Ishikawa (cell line): ENCODE measurements at regions not wholly inside any gene's neighbourhood (a gene's known extent, or its start where the extent isn't known, plus 50 kb on each side); places are given as distances from the start of the nearest gene placed in this dataset.

ENCODE experiments used
- CEBPB ChIP-seq: IDR thresholded peaks from 2 replicates; pipeline ENCODE4 v1.6.1; 2012
- CREB1 ChIP-seq: IDR thresholded peaks from 2 replicates; pipeline ENCODE4 v1.6.1; 2012; ENCODE audit warnings: low read depth
- EGR1 ChIP-seq: IDR thresholded peaks from 2 replicates; pipeline ENCODE4 v1.6.1; 2012
- EP300 ChIP-seq: IDR thresholded peaks from 2 replicates; pipeline ENCODE4 v1.6.1; 2012; ENCODE audit warnings: borderline replicate concordance
- FOXM1 ChIP-seq: IDR thresholded peaks from 2 replicates; pipeline ENCODE4 v1.6.1; 2012; ENCODE audit warnings: low read depth, borderline replicate concordance
- NFIC ChIP-seq: IDR thresholded peaks from 2 replicates; pipeline ENCODE4 v1.6.1; 2012
- RAD21 ChIP-seq: IDR thresholded peaks from 2 replicates; pipeline ENCODE4 v1.6.1; 2012; ENCODE audit warnings: low read depth
- TAF1 ChIP-seq: IDR thresholded peaks from 2 replicates; pipeline ENCODE4 v1.6.1; 2012; ENCODE audit warnings: low read depth, mild to moderate bottlenecking
- TCF12 ChIP-seq: IDR thresholded peaks from 2 replicates; pipeline ENCODE4 v1.6.1; 2012; ENCODE audit warnings: low read depth
- TEAD4 ChIP-seq: IDR thresholded peaks from 2 replicates; pipeline ENCODE4 v1.6.1; 2012
- YY1 ChIP-seq: IDR thresholded peaks from 2 replicates; pipeline ENCODE4 v1.6.1; 2012; ENCODE audit warnings: low read depth
- ZBTB7A ChIP-seq: IDR thresholded peaks from 2 replicates; pipeline ENCODE4 v1.6.1; 2012; ENCODE audit warnings: low read depth
- TF ChIP-seq, protein P1 (sequence below): IDR thresholded peaks from 2 replicates; pipeline ENCODE4 v1.6.1; 2012
- TF ChIP-seq, protein P2 (sequence below): IDR thresholded peaks from 2 replicates; pipeline ENCODE4 v1.6.1; 2012; ENCODE audit warnings: low read depth, mild to moderate bottlenecking
- TF ChIP-seq, protein P3 (sequence below): IDR thresholded peaks from 2 replicates; pipeline ENCODE4 v1.6.1; 2012

DNA sequence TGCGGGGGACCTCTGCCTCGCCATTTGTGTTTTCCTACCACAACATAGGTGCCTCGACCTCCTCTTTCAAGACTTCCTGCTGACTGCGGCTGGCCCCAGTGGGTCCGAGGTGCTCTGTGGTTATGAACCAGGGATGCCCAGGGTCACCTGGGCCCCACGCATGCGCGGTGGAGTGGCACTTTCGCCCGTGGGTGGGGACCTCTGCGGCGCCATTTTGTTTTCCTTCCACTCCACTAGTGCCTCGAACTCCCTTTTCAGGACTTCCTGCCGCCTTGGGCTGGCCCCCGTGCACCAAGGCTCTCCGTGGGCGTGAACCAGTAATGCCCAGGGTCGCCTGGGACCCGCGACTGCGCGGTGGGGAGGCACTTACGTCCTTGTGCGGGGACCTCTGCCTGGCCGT lies 351.6 kb downstream of the ALG10 start:
- TF ChIP-seq NFIC (no peak), TEAD4 (no peak), CREB1 (no peak), TCF12 (no peak), YY1 (no peak), CEBPB (no peak), TAF1 (no peak), RAD21 (no peak), EP300 (no peak), EGR1 (no peak), ZBTB7A (no peak), FOXM1 (no peak)
- TF ChIP-seq, protein P1, sequence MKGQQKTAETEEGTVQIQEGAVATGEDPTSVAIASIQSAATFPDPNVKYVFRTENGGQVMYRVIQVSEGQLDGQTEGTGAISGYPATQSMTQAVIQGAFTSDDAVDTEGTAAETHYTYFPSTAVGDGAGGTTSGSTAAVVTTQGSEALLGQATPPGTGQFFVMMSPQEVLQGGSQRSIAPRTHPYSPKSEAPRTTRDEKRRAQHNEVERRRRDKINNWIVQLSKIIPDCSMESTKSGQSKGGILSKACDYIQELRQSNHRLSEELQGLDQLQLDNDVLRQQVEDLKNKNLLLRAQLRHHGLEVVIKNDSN = no peak
- TF ChIP-seq, protein P2, sequence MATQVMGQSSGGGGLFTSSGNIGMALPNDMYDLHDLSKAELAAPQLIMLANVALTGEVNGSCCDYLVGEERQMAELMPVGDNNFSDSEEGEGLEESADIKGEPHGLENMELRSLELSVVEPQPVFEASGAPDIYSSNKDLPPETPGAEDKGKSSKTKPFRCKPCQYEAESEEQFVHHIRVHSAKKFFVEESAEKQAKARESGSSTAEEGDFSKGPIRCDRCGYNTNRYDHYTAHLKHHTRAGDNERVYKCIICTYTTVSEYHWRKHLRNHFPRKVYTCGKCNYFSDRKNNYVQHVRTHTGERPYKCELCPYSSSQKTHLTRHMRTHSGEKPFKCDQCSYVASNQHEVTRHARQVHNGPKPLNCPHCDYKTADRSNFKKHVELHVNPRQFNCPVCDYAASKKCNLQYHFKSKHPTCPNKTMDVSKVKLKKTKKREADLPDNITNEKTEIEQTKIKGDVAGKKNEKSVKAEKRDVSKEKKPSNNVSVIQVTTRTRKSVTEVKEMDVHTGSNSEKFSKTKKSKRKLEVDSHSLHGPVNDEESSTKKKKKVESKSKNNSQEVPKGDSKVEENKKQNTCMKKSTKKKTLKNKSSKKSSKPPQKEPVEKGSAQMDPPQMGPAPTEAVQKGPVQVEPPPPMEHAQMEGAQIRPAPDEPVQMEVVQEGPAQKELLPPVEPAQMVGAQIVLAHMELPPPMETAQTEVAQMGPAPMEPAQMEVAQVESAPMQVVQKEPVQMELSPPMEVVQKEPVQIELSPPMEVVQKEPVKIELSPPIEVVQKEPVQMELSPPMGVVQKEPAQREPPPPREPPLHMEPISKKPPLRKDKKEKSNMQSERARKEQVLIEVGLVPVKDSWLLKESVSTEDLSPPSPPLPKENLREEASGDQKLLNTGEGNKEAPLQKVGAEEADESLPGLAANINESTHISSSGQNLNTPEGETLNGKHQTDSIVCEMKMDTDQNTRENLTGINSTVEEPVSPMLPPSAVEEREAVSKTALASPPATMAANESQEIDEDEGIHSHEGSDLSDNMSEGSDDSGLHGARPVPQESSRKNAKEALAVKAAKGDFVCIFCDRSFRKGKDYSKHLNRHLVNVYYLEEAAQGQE = no peak
- TF ChIP-seq, protein P3, sequence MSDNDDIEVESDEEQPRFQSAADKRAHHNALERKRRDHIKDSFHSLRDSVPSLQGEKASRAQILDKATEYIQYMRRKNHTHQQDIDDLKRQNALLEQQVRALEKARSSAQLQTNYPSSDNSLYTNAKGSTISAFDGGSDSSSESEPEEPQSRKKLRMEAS = no peak

DNA sequence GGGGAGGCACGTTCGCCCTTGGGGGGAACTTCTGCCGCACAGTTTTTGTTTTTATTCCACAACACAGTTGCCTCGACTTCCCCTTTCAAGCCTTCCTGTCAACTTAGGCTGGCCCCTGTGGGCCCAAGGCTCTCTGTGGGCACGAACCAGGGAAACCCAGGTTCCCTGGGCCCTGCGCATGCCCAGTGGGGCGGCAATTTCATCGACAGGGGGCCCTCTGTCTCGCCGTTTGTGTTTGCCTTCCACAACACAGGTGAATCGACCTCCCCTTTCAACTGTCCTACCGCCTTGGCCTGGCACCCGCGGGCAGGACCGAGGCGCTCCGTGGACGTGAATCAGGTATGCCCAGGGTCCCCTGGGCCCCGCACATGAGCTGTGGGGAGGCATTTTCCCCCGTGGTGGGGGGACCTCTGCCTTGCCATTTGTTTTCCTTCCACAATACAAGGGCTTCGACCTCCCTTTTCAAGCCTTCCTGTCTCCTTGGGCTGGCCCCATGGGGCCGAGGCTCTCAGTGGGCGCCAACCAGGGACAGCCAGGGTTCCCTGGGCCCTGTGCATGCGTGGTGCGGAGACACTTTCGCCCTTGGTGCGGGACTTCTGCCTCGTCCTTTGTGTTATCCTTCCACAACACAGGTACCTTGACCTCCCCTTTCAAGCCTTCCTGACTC lies 354.0 kb downstream of the ALG10 start:
- TF ChIP-seq, protein P2 = no peak
- TF ChIP-seq CREB1 (no peak), EGR1 (no peak), CEBPB (no peak), NFIC (no peak), TEAD4 (no peak)

DNA sequence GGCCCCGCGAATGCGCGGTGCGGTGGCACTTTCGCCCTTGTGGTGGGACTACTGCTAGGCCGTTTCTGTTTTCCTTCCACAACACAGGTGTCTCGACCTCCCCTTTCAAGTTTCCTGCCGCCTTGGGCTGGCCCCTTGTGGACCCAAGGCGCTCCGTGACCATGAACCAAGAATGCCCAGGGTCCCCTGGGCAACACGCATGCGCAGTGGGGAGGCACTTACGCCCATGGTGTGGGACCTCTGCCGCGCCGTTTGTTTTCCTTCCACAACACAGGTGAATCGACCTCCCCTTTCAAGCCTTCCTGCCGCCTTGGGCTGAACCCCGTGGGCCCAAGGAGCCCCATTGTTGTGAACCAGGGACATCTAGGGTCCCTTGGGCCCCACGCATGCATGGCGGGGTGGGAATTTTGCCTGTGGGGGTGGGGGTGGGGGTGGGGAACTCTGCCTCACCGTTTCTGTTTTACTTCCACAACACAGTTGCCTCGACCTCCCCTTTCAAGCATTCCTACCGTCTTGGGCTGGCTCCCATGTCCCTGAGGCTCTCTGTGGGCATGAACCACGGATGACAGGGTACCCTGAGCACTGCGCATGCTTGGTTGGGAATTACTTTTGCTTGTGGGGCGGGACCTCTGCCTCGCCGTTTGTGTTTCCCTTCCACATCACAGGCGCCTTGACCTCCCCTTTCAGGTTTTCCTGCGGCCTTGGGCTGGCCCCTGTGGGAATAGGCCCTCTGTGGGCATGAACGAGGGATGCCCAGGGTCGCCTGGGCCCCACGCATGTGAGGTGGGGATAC lies 355.1 kb downstream of the ALG10 start:
- TF ChIP-seq, protein P1 = no peak
- no peak for TF ChIP-seq TEAD4
- no peak for TF ChIP-seq EP300
- no peak for TF ChIP-seq NFIC
- no peak for TF ChIP-seq ZBTB7A
- TF ChIP-seq CEBPB = no peak
- TF ChIP-seq EGR1 = no peak
- no peak for TF ChIP-seq RAD21
- no peak for TF ChIP-seq TCF12
- no peak for TF ChIP-seq TAF1
- no peak for TF ChIP-seq FOXM1
- TF ChIP-seq, protein P2 = no peak

DNA sequence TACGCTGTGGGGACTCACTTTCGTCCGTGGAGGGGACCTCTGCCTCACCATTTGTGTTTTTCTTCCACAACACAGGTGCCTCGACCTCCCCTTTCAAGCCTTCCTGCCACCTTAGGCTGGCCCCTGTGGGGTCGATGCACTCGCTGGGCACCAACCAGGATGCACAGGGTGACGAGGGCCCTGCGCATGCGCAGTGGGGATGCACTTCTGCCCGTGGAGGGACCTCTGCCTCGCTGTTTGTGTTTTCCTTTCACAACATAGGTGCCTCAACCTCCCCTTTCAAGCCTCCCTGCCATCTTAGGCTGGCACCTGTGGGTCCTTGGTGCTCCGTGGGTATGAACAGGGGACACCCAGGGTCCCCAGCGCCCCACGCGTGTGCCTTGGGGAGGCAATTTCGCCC lies 356.8 kb downstream of the ALG10 start:
- no peak for TF ChIP-seq TCF12
- TF ChIP-seq RAD21 = no peak

DNA sequence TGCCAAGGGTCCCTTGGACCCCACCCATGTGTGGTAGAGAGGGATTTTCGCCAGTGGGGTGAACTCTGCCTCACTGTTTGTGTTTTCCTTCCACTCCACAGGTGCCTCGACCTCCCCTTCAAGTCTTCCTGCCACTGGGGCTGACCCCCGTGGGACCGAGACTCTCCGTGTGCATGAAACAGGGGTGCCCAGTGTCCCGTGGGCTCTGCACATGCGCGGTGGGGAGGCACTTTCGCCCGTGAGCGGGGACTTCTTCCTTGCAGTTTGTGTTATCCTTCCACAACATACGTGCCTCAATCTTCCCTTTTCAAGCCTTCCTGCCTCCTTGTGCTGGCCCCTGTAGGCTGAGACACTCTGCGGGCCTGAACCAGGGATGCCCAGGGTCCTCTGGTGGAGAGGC lies 362.4 kb downstream of the ALG10 start:
- TF ChIP-seq EGR1 = no peak
- TF ChIP-seq, protein P3 = no peak
- TF ChIP-seq TAF1 = no peak
- TF ChIP-seq, protein P1 = no peak
- TF ChIP-seq EP300 = no peak
- no peak for TF ChIP-seq ZBTB7A
- TF ChIP-seq TCF12 = no peak
- no peak for TF ChIP-seq CEBPB
- no peak for TF ChIP-seq CREB1
- TF ChIP-seq, protein P2 = no peak
- no peak for TF ChIP-seq RAD21
- TF ChIP-seq FOXM1 = no peak
- no peak for TF ChIP-seq NFIC
- no peak for TF ChIP-seq YY1
- no peak for TF ChIP-seq TEAD4
